Gastroesophageal sphincter (tissue), 3 donors: ENCODE measurements at regions not wholly inside any gene's neighbourhood (a gene's known extent, or its start where the extent isn't known, plus 50 kb on each side); places are given as distances from the start of the nearest gene placed in this dataset.

Experiments used
- CTCF ChIP-seq, 4 experiments: fragments of 200-600 bp in 2 of 4; fragments of 450-650 bp in 2 of 4; sonication (generic) in 1 of 4; IDR thresholded peaks; one replicate each; pipeline ENCODE4 v1.5.1; 2017 to 2019; ENCODE audit warnings: antibody characterized with exemption in 4 of 4, mild to moderate bottlenecking in 2 of 4, moderate library complexity in 2 of 4
- POLR2A ChIP-seq, 2 donors: fragments of 450-650 bp; IDR thresholded peaks; one replicate each; pipeline ENCODE4 v1.6.1; 2017; ENCODE audit warnings: antibody characterized with exemption in 2 of 2, mild to moderate bottlenecking in 2 of 2, moderate library complexity in 1 of 2

DNA sequence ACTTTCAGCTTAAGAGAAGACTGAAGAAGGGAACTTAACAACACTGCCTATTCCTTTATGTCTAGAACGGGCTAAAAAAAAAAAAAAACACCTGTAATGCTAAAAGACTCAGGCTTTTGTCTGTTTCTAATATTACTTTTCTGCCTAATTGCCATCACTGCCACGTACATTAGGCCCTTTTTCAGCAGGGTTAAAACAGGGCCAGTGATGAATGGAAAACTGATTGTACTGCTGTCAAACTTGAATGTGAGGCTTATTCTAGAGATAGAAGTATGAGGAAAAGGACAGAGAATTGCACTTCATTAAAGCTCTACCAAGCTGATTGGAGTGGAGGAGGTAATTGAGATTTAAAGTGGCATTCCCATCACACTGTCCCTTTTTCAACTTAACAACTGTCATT is 535.8 kb downstream of the PRKD1 start:
- no peak for TF ChIP-seq CTCF (IDR thresholded peaks at IDR 0.05)
- no peak for TF ChIP-seq POLR2A (IDR thresholded peaks at IDR 0.05)
